ENCODE measurements at regions not wholly inside any gene's neighbourhood (a gene's known extent, or its start where the extent isn't known, plus 50 kb on each side); places are given as distances from the start of the nearest gene placed in this dataset.

DNA sequence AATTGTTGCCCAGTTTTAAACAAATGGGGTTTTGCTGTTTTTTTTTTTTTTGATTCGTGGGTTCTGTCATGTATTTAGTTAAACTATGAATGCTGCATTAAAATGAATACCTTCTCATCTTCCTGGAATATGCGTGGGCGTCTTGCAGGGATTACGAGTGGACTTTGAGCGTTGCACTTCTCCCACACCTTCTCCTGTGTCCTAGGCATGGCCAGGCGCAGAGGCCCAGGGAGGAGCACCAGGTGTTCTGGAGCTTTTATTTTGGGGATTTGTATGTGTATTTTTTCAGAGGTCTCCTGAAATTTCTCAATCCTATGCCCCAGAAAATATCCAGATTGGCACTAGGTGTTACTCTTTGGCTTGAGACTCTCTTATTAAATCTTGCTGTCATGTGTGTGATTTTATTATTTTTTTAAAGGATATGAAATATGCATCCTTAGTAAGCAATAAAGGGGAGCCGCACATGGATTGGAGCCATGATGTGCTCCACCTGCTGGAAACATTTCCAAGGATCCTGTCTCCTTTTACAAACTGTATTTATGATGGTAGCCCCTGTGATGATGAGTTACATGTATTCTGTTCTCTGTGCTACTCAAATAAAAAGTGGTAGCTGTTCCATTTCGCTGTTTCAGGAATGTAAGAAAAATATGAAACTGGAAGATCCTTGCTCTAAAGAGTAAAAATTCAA is 482.2 kb upstream of the KLF6 start:
- Histone ChIP-seq H3K14ac (ENCODE audit: insufficient read depth, low read length) (no peak overlapping the region), H3K79me2 (ENCODE audit: insufficient read depth, low read length) (no peaks in the 10 kb centered on the region), H3K23me2 (ENCODE audit: insufficient read length, low read depth, low read length, poor library complexity, severe bottlenecking) (no peaks in the 10 kb centered on the region), H4K91ac (ENCODE audit: insufficient read length, low read depth, low read length) (no peak overlapping the region), H4K20me1 (ENCODE audit: control insufficient read depth, insufficient read depth, insufficient read length) (no peaks in the 10 kb centered on the region), H2BK120ac (ENCODE audit: low read depth, low read length, poor library complexity, severe bottlenecking) (no peak overlapping the region), H3K23ac (ENCODE audit: insufficient read length, low read depth, low read length) (no peak overlapping the region), H4K5ac (ENCODE audit: insufficient read length, low read depth, low read length) (no peak overlapping the region), H3T11ph (ENCODE audit: low read length) (no peak overlapping the region), H4K8ac (replicated peaks; ENCODE audit: insufficient read length, low read depth, low read length) (no peak overlapping the region), H2BK5ac (ENCODE audit: insufficient read length, low read length) (no peak overlapping the region), H3K9ac (ENCODE audit: extremely low read depth, insufficient read length, low read length) (no peak overlapping the region), H2BK20ac (ENCODE audit: low read depth, low read length, poor library complexity, severe bottlenecking) (no peak overlapping the region), H3K56ac (ENCODE audit: insufficient read length, low read depth, low read length) (no peak overlapping the region), H3K4ac (ENCODE audit: low read depth, low read length) (no peak overlapping the region), H3K27ac (ENCODE audit: insufficient read length, low read depth, low read length) (no peak overlapping the region), H3K4me1 (ENCODE audit: insufficient read depth, low read length) (no peaks in the 10 kb centered on the region), H3K9me3 (ENCODE audit: control insufficient read depth, low read depth, low read length) (peaks cover 7% of the 10 kb centered on the region), H3K18ac (ENCODE audit: insufficient read length, low read depth, low read length) (no peak overlapping the region), H3K27me3 (ENCODE audit: insufficient read depth, low read length) (no peaks in the 10 kb centered on the region), H2AFZ (ENCODE audit: low read length) (no peak overlapping the region), H2BK12ac (ENCODE audit: insufficient read length, low read depth, low read length) (no peak overlapping the region), H2AK5ac (ENCODE audit: insufficient read length, low read length) (no peak overlapping the region), H3K4me2 (ENCODE audit: insufficient read depth, insufficient read length, low read length) (no peak overlapping the region), H2BK15ac (ENCODE audit: low read depth, low read length) (no peak overlapping the region), H3K79me1 (ENCODE audit: insufficient read depth, low read depth, low read length, poor library complexity, severe bottlenecking) (no peaks in the 10 kb centered on the region)
- Mint-ChIP-seq H3K27ac (no peak overlapping the region), H3K36me3 (ENCODE audit: insufficient read depth in 1 of 3, low read depth in 3 of 3) (peaks cover 13 to 21% (median 16%) of the 10 kb centered on the region in 3 experiments), H3K9me3 (peaks cover 23 to 29% of the 10 kb centered on the region in 2 experiments), H3K4me1 (no peaks in the 10 kb centered on the region), H3K4me3 (no peak overlapping the region), H3K27me3 (ENCODE audit: low read depth) (no peaks in the 10 kb centered on the region)
- TF ChIP-seq, protein P1, sequence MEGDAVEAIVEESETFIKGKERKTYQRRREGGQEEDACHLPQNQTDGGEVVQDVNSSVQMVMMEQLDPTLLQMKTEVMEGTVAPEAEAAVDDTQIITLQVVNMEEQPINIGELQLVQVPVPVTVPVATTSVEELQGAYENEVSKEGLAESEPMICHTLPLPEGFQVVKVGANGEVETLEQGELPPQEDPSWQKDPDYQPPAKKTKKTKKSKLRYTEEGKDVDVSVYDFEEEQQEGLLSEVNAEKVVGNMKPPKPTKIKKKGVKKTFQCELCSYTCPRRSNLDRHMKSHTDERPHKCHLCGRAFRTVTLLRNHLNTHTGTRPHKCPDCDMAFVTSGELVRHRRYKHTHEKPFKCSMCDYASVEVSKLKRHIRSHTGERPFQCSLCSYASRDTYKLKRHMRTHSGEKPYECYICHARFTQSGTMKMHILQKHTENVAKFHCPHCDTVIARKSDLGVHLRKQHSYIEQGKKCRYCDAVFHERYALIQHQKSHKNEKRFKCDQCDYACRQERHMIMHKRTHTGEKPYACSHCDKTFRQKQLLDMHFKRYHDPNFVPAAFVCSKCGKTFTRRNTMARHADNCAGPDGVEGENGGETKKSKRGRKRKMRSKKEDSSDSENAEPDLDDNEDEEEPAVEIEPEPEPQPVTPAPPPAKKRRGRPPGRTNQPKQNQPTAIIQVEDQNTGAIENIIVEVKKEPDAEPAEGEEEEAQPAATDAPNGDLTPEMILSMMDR (conservative IDR thresholded peaks at IDR 0.05) = peak; percentile 29; the same call in 1 of the 3 replicates
- WGBS (ENCODE audit: extremely low coverage, insufficient read length, low lambda C conversion rate) = no CpG with 5 or more reads among the region's 8 CpGs
- no peak for DNase-seq
